Fibroblast of lung (primary cell): ENCODE measurements at regions not wholly inside any gene's neighbourhood (a gene's known extent, or its start where the extent isn't known, plus 50 kb on each side); places are given as distances from the start of the nearest gene placed in this dataset.
A peak's percentile ranks its signal among the peaks of the same experiment; 100 is the strongest.

Experiments
- DNase-seq, 2 donors: peaks; one replicate each; pipeline versions ENCODE4 v3.0.0 to v3.0.0-alpha.2; 2010; ENCODE audit warnings: low read depth in 2 of 2
- H2AFZ ChIP-seq: 2 replicates; pipeline ENCODE4 v1.5.1; 2012; ENCODE audit warnings: low read length, control low read depth, inconsistent platforms
- H3K27ac ChIP-seq: 2 replicates; pipeline ENCODE4 v1.5.1; 2011; ENCODE audit warnings: low read length, control low read depth; ENCODE audit not compliant: insufficient read depth
- H3K27me3 ChIP-seq: 2 replicates; pipeline ENCODE4 v1.5.1; 2011; ENCODE audit warnings: mild to moderate bottlenecking, low read length; ENCODE audit not compliant: control insufficient read depth, insufficient read depth
- H3K36me3 ChIP-seq: 2 replicates; pipeline ENCODE4 v1.5.1; 2011; ENCODE audit warnings: low read length; ENCODE audit not compliant: control insufficient read depth, insufficient read depth
- H3K4me1 ChIP-seq: 2 replicates; pipeline ENCODE4 v1.5.1; 2011; ENCODE audit warnings: low read length; ENCODE audit not compliant: control insufficient read depth, insufficient read depth; ENCODE audit errors: extremely low read depth
- H3K4me2 ChIP-seq: 2 replicates; pipeline ENCODE4 v1.5.1; 2011; ENCODE audit warnings: low read length, control low read depth; ENCODE audit not compliant: insufficient read depth; ENCODE audit errors: extremely low read depth
- H3K4me3 ChIP-seq, 4 experiments: fragments of 200-600 bp in 1 of 4; sonication (generic) in 1 of 4; replicated peaks in 1 of 4; 2 replicates each; pipeline ENCODE4 v1.5.1; 2011 to 2016; ENCODE audit warnings: low read length in 4 of 4, low read depth in 3 of 4, mild to moderate bottlenecking in 3 of 4, control low read depth in 2 of 4, inconsistent platforms in 1 of 4, mixed read lengths in 1 of 4; ENCODE audit not compliant: insufficient read depth in 1 of 4; ENCODE audit errors: control extremely low read depth in 1 of 4
- H3K79me2 ChIP-seq: 2 replicates; pipeline ENCODE4 v1.5.1; 2012; ENCODE audit warnings: mild to moderate bottlenecking, low read length, inconsistent platforms; ENCODE audit not compliant: control insufficient read depth, insufficient read depth
- H3K9ac ChIP-seq: 2 replicates; pipeline ENCODE4 v1.5.1; 2011; ENCODE audit warnings: mild to moderate bottlenecking, low read length, control low read depth; ENCODE audit not compliant: insufficient read depth
- H3K9me3 ChIP-seq: 2 replicates; pipeline ENCODE4 v1.5.1; 2012; ENCODE audit warnings: low read depth, low read length; ENCODE audit not compliant: control insufficient read depth, insufficient read depth
- H4K20me1 ChIP-seq: 2 replicates; pipeline ENCODE4 v1.5.1; 2011; ENCODE audit warnings: low read length; ENCODE audit not compliant: control insufficient read depth, insufficient read depth; ENCODE audit errors: extremely low read depth
- EZH2 ChIP-seq: IDR thresholded peaks from 2 replicates; pipeline ENCODE4 v1.5.1; 2012; ENCODE audit warnings: low read length, control low read depth, mild to moderate bottlenecking; ENCODE audit errors: missing control alignments
- TF ChIP-seq, protein P1 (sequence below), 2 donors: IDR thresholded peaks in 1 of 2; conservative IDR thresholded peaks in 1 of 2; 1 replicate in 1 of 2; 2 replicates in 1 of 2; pipeline ENCODE4 v1.5.1; 2011 to 2012; ENCODE audit warnings: low read length in 2 of 2, control low read depth in 1 of 2, inconsistent platforms in 1 of 2, low read depth in 1 of 2, mild to moderate bottlenecking in 1 of 2

DNA sequence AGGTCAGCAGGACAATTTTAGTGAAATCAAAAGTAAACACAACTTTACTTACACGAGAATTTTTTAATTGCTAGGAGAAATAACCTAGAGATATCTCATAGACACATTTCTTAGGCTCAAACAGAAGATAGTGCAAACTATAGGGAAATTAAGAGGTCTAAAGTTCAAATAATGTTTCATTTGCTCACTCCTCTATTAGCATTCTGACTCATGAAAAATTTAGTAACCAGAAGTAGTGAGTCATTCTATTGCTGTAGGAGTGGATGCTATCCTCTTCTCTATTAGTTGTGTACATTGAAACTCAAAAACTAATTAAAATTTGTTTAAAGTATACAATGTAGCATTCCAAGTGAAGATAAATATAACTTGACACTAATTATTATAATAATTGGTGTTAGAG lies 908.3 kb upstream of the TMEFF2 start:
- Histone ChIP-seq H3K4me1 (no peaks in the 10 kb centered on the region), H3K27me3 (no peaks in the 10 kb centered on the region), H3K79me2 (no peaks in the 10 kb centered on the region), H2AFZ (no peak overlapping the region), H3K36me3 (no peaks in the 10 kb centered on the region), H3K4me2 (no peak overlapping the region), H4K20me1 (no peaks in the 10 kb centered on the region), H3K4me3 (no peak overlapping the region), H3K27ac (no peak overlapping the region), H3K9ac (no peak overlapping the region), H3K9me3 (no peaks in the 10 kb centered on the region)
- peak in 1 of 2 donors; percentile 34 for DNase-seq
- TF ChIP-seq, protein P1, sequence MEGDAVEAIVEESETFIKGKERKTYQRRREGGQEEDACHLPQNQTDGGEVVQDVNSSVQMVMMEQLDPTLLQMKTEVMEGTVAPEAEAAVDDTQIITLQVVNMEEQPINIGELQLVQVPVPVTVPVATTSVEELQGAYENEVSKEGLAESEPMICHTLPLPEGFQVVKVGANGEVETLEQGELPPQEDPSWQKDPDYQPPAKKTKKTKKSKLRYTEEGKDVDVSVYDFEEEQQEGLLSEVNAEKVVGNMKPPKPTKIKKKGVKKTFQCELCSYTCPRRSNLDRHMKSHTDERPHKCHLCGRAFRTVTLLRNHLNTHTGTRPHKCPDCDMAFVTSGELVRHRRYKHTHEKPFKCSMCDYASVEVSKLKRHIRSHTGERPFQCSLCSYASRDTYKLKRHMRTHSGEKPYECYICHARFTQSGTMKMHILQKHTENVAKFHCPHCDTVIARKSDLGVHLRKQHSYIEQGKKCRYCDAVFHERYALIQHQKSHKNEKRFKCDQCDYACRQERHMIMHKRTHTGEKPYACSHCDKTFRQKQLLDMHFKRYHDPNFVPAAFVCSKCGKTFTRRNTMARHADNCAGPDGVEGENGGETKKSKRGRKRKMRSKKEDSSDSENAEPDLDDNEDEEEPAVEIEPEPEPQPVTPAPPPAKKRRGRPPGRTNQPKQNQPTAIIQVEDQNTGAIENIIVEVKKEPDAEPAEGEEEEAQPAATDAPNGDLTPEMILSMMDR (conservative IDR thresholded peaks at IDR 0.05 in 1 of 2, IDR thresholded peaks at IDR 0.05 in 1 of 2; ENCODE audit: low read depth in 1 of 2, low read length in 2 of 2): no peak
- TF ChIP-seq EZH2: no peak

- no peaks in the 10 kb centered on the region for H3K36me3 ChIP-seq
- no peak overlapping the region for H3K4me2 ChIP-seq
- H4K20me1 ChIP-seq: no peaks in the 10 kb centered on the region
- H3K4me1 ChIP-seq: no peaks in the 10 kb centered on the region
- no peaks in the 10 kb centered on the region for H3K27me3 ChIP-seq
- no peak for TF ChIP-seq EZH2
- TF ChIP-seq, protein P1 (conservative IDR thresholded peaks at IDR 0.05 in 1 of 2, IDR thresholded peaks at IDR 0.05 in 1 of 2; ENCODE audit: low read depth in 1 of 2, low read length in 2 of 2): no peak
- no peaks in the 10 kb centered on the region for H3K79me2 ChIP-seq
- no peak overlapping the region for H3K27ac ChIP-seq
- H2AFZ ChIP-seq: no peak overlapping the region
- no peak for DNase-seq
- no peak overlapping the region for H3K9ac ChIP-seq
- H3K9me3 ChIP-seq: no peaks in the 10 kb centered on the region
- no peak overlapping the region for H3K4me3 ChIP-seq
Measured at GRCh38 chr2:193101591-193101990, 906.9 kb upstream of the TMEFF2 start.

DNA sequence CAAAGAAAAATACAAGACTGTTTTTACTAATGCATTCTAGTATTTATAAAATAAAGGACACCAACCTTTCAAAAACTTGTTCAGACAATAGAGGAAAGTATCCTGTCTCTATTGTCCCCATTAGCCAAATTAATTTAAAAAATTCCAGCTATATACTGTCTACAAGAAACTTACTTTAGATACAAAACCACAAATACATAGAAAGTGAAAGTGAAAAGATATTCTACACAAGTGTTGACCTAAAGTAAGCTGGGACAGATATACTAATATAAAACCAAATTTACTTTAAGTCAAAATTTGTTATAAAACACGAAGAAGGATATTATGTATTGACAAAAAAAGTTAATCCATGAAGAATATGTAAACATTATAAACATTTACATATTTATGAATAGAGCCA lies 893.3 kb upstream of the TMEFF2 start:
- H4K20me1 ChIP-seq: no peaks in the 10 kb centered on the region
- H3K4me3 ChIP-seq: no peak overlapping the region
- H3K36me3 ChIP-seq: no peaks in the 10 kb centered on the region
- H3K9ac ChIP-seq: no peak overlapping the region
- no peaks in the 10 kb centered on the region for H3K9me3 ChIP-seq
- H2AFZ ChIP-seq: no peak overlapping the region
- no peak for DNase-seq
- no peaks in the 10 kb centered on the region for H3K4me1 ChIP-seq
- TF ChIP-seq, protein P1 (conservative IDR thresholded peaks at IDR 0.05 in 1 of 2, IDR thresholded peaks at IDR 0.05 in 1 of 2; ENCODE audit: low read depth in 1 of 2, low read length in 2 of 2): no peak
- no peak for TF ChIP-seq EZH2
- H3K27me3 ChIP-seq: no peaks in the 10 kb centered on the region
- no peak overlapping the region for H3K27ac ChIP-seq
- no peaks in the 10 kb centered on the region for H3K79me2 ChIP-seq
- H3K4me2 ChIP-seq: no peak overlapping the region
